Neutrophil (primary cell): ENCODE measurements at regions not wholly inside any gene's neighbourhood (a gene's known extent, or its start where the extent isn't known, plus 50 kb on each side); places are given as distances from the start of the nearest gene placed in this dataset.
"Not testable (repeated sequence)": the region's sequence is repeated elsewhere in the genome, so short reads cannot be mapped to it uniquely, and the experiment has no call there.

ENCODE experiments used
- H3K27ac ChIP-seq: fragments of 200-600 bp; sonication (generic); 2 replicates; pipeline ENCODE4 v1.5.1; 2016; ENCODE audit warnings: mild to moderate bottlenecking, moderate library complexity
- H3K27me3 ChIP-seq: fragments of 200-600 bp; sonication (generic); 2 replicates; pipeline ENCODE4 v1.6.0; 2016; ENCODE audit warnings: mild to moderate bottlenecking
- H3K36me3 ChIP-seq: fragments of 200-600 bp; sonication (generic); 2 replicates; pipeline ENCODE4 v1.5.1; 2017
- H3K4me1 ChIP-seq, 2 experiments: fragments of 200-600 bp in 1 of 2; sonication (generic) in 1 of 2; 1 replicate in 1 of 2; 2 replicates in 1 of 2; pipeline versions ENCODE4 v1.5.1 to v1.6.1; 2013 to 2016; ENCODE audit warnings: low read depth in 1 of 2, low read length in 1 of 2, mild to moderate bottlenecking in 1 of 2, moderate library complexity in 1 of 2; ENCODE audit not compliant: control insufficient read depth in 1 of 2, insufficient read depth in 1 of 2
- H3K4me3 ChIP-seq, 2 experiments: fragments of 200-600 bp in 1 of 2; sonication (generic) in 1 of 2; 1 replicate in 1 of 2; 2 replicates in 1 of 2; pipeline ENCODE4 v1.5.1; 2013 to 2016; ENCODE audit warnings: low read depth in 1 of 2, low read length in 1 of 2, mild to moderate bottlenecking in 1 of 2, moderate library complexity in 1 of 2
- H3K9me3 ChIP-seq: fragments of 200-600 bp; sonication (generic); 2 replicates; pipeline ENCODE4 v1.5.1; 2016
- TF ChIP-seq, protein P1 (sequence below): fragments of 200-600 bp; sonication (generic); IDR thresholded peaks from 2 replicates; pipeline ENCODE4 v1.5.1; 2016; ENCODE audit warnings: antibody characterized with exemption

GRCh38 chr10:9450801-9451200 lies 1396.3 kb downstream of the GATA3 start:
- TF ChIP-seq, protein P1, sequence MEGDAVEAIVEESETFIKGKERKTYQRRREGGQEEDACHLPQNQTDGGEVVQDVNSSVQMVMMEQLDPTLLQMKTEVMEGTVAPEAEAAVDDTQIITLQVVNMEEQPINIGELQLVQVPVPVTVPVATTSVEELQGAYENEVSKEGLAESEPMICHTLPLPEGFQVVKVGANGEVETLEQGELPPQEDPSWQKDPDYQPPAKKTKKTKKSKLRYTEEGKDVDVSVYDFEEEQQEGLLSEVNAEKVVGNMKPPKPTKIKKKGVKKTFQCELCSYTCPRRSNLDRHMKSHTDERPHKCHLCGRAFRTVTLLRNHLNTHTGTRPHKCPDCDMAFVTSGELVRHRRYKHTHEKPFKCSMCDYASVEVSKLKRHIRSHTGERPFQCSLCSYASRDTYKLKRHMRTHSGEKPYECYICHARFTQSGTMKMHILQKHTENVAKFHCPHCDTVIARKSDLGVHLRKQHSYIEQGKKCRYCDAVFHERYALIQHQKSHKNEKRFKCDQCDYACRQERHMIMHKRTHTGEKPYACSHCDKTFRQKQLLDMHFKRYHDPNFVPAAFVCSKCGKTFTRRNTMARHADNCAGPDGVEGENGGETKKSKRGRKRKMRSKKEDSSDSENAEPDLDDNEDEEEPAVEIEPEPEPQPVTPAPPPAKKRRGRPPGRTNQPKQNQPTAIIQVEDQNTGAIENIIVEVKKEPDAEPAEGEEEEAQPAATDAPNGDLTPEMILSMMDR: no peak
- Histone ChIP-seq H3K27me3 (no peaks in the 10 kb centered on the region), H3K4me3 (no peak overlapping the region), H3K36me3 (no peaks in the 10 kb centered on the region), H3K4me1 (no peaks in the 10 kb centered on the region), H3K27ac (no peak overlapping the region), H3K9me3 (peaks cover 7% of the 10 kb centered on the region)

GRCh38 chr10:9451211-9451773 lies 1396.8 kb downstream of the GATA3 start:
- TF ChIP-seq, protein P1: no peak
- H3K4me1 ChIP-seq: no peaks in the 10 kb centered on the region

GRCh38 chr10:9452056-9452455 lies 1397.6 kb downstream of the GATA3 start:
- no peak overlapping the region for H3K4me3 ChIP-seq
- no peaks in the 10 kb centered on the region for H3K4me1 ChIP-seq
- TF ChIP-seq, protein P1: no peak
- no peak overlapping the region for H3K27ac ChIP-seq
- H3K27me3 ChIP-seq: no peaks in the 10 kb centered on the region
- H3K36me3 ChIP-seq: no peaks in the 10 kb centered on the region
- H3K9me3 ChIP-seq: peaks cover 7% of the 10 kb centered on the region

More at GRCh38 chr10:9451211-9451773, 1396.8 kb downstream of the GATA3 start:
- Histone ChIP-seq H3K4me3 (no peak overlapping the region), H3K27me3 (no peaks in the 10 kb centered on the region), H3K36me3 (no peaks in the 10 kb centered on the region), H3K27ac (no peak overlapping the region), H3K9me3 (peaks cover 7% of the 10 kb centered on the region)

GRCh38 chr10:9453871-9454270 lies 1399.4 kb downstream of the GATA3 start:
- not testable (repeated sequence) for H3K27me3 ChIP-seq, H3K4me1 ChIP-seq, H3K36me3 ChIP-seq, H3K9me3 ChIP-seq, H3K4me3 ChIP-seq, H3K27ac ChIP-seq

DNA sequence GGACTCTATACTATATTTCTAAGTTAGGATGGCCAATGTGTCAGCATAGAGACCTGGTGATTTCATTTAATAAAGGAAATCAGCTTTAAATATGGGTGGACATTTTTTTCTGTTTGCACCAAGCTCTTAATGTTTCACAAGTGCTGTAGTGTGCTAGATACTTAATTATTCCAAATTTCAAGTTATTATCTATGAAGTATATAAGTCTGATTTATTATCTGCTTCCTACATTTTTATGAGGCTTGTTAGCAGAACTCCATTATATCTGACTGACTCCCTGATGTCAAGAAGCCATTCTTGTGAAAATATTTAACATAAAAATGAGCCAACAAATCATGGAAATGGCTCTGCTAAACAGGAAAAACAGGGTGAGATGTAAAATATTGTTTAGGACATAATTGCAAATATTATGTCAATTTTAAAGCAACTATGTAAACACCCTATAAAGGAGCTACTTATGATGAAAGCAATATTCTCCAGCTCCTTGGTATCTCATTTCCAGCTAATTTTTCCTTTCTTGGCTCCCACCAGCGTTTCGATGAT lies 1415.2 kb downstream of the GATA3 start:
- H3K4me1 ChIP-seq: no peaks in the 10 kb centered on the region
- no peak overlapping the region for H3K4me3 ChIP-seq
- TF ChIP-seq, protein P1: no peak
- H3K36me3 ChIP-seq: no peaks in the 10 kb centered on the region
- H3K27ac ChIP-seq: no peak overlapping the region
- H3K27me3 ChIP-seq: no peaks in the 10 kb centered on the region
- no peaks in the 10 kb centered on the region for H3K9me3 ChIP-seq

GRCh38 chr10:9470581-9470980 lies 1416.1 kb downstream of the GATA3 start:
- TF ChIP-seq, protein P1: no peak
- H3K4me3 ChIP-seq: no peak overlapping the region
- no peaks in the 10 kb centered on the region for H3K4me1 ChIP-seq
- H3K27me3 ChIP-seq: no peaks in the 10 kb centered on the region
- H3K27ac ChIP-seq: no peak overlapping the region
- H3K36me3 ChIP-seq: no peaks in the 10 kb centered on the region
- no peaks in the 10 kb centered on the region for H3K9me3 ChIP-seq
